Astrocyte of the cerebellum (primary cell): ENCODE measurements at regions not wholly inside any gene's neighbourhood (a gene's known extent, or its start where the extent isn't known, plus 50 kb on each side); places are given as distances from the start of the nearest gene placed in this dataset.

Source experiments
- DNase-seq: peaks from one replicate; pipeline ENCODE4 v3.0.0-alpha.2; 2011; ENCODE audit warnings: low read depth
- H3K4me3 ChIP-seq: 2 replicates; pipeline ENCODE4 v1.5.1; 2011; ENCODE audit warnings: mild to moderate bottlenecking, low read depth, low read length, moderate library complexity
- CTCF ChIP-seq: IDR thresholded peaks from 2 replicates; pipeline ENCODE4 v1.5.1; 2012; ENCODE audit warnings: low read length, low read depth, moderate library complexity, mild to moderate bottlenecking; ENCODE audit errors: missing control alignments
- in situ Hi-C: cut with HindIII; loops from 2 replicates; pipeline ENCODE4 v1.10.0; 2017; ENCODE audit warnings: low sequenced_read_pairs

GRCh38 chr1:233844275-233844674 is 60.2 kb upstream of the SLC35F3 start:
- in situ Hi-C loops, result no loop called here
- no peak for DNase-seq
- H3K4me3 ChIP-seq, result no peak overlapping the region
- TF ChIP-seq CTCF, result no peak

GRCh38 chr1:233844692-233845091 is 59.8 kb upstream of the SLC35F3 start:
- in situ Hi-C loops, result no loop called here
- DNase-seq, result no peak
- no peak overlapping the region for H3K4me3 ChIP-seq
- TF ChIP-seq CTCF, result no peak
